ENCODE measurements at regions not wholly inside any gene's neighbourhood (a gene's known extent, or its start where the extent isn't known, plus 50 kb on each side); places are given as distances from the start of the nearest gene placed in this dataset.

DNA sequence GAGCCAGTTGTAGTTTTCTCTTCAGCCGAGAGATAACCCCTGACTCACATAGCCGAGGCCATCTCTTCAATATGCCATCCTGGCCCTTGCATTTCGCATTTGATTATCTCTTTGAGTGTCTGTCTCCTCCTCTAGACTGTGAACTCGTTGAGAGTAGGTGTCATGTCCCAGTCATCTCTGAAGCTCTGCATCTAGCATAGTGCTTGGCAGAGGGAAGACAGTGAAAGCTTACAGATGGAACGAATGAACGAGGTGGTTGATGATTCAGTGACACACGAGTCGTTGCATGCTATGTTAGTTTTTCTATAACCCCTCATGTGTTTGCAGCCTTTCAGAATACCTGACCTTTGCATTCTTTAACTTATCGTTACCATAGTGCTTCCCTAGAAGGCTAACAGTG, 59.9 kb upstream of the CYRIA start:
- Histone ChIP-seq H4K20me1 (ENCODE audit: insufficient read depth) (no peaks in the 10 kb centered on the region), H3K4me2 (no peak overlapping the region), H3K27me3 (ENCODE audit: insufficient read depth) (no peaks in the 10 kb centered on the region), H3K9ac (no peak overlapping the region), H3K9me2 (no peaks in the 10 kb centered on the region), H3K36me3 (replicated peaks in 1 of 2; ENCODE audit: control insufficient read depth in 1 of 2, insufficient read depth in 2 of 2, low read length in 1 of 2) (no peaks in the 10 kb centered on the region), H3K4me3 (ENCODE audit: low read depth in 2 of 2, low read length in 1 of 2) (no peak overlapping the region), H3K9me3 (no peaks in the 10 kb centered on the region), H3F3A (replicated peaks; ENCODE audit: insufficient read depth) (no peaks in the 10 kb centered on the region), H3K27ac (ENCODE audit: low read depth in 2 of 2, low read length in 1 of 2) (no peak overlapping the region), H2AFZ (ENCODE audit: low read depth) (no peak overlapping the region), H3K4me1 (ENCODE audit: control insufficient read depth in 1 of 2, insufficient read depth in 2 of 2, low read depth in 1 of 2, low read length in 1 of 2) (peaks cover 0 to 2% of the 10 kb centered on the region in 2 experiments; a peak in 1 of 4 replicates), H3K79me2 (ENCODE audit: insufficient read depth) (no peaks in the 10 kb centered on the region)
- DNase-seq = no peak
- TF ChIP-seq FOXM1 (IDR thresholded peaks at IDR 0.05; ENCODE audit: low read depth) = no peak
- TF ChIP-seq TAF1 (IDR thresholded peaks at IDR 0.05; ENCODE audit: borderline replicate concordance, low read depth, low read length) = no peak
- TF ChIP-seq, protein P1, sequence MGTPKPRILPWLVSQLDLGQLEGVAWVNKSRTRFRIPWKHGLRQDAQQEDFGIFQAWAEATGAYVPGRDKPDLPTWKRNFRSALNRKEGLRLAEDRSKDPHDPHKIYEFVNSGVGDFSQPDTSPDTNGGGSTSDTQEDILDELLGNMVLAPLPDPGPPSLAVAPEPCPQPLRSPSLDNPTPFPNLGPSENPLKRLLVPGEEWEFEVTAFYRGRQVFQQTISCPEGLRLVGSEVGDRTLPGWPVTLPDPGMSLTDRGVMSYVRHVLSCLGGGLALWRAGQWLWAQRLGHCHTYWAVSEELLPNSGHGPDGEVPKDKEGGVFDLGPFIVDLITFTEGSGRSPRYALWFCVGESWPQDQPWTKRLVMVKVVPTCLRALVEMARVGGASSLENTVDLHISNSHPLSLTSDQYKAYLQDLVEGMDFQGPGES (IDR thresholded peaks at IDR 0.05; ENCODE audit: low read depth, low read length) = no peak
- 19% methylated on average over 9 of the region's 9 CpGs for WGBS (ENCODE audit: low lambda C conversion rate)
- CTCF ChIA-PET = interaction anchor here (1.1 to 2.2 kb wide), 4 partner anchors 31 to 112 kb away, joined by 3 to 11 read pairs (median 4); no protein-coding TSS in a partner anchor
- POLR2A ChIA-PET = no interaction called here

DNA sequence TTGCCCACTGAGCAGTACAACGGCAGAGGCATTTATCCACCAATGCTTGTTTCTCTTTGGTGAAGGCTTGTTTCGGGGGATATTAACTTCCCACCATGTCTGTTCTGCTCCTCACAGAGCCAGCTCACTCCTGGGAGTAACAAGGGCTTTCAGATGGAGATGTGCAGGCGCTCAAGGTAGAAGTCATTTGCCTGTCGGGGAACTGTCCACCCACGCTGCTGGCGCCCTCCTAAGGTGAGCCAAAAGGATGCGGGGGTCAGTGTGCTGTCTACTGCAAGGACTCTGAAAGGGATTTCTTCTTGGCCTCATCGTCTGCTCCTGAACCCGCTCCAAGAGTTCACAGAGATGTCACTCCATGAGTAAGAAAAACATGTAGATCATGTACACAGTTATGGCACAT, 57.0 kb upstream of the CYRIA start:
- ChIA-PET POLR2A (no interaction called here), CTCF (interaction anchor here (1.0 to 2.1 kb wide), 2 partner anchors 9 to 34 kb away, joined by 3 to 5 read pairs; no protein-coding TSS in a partner anchor)
- H3K9me3 ChIP-seq = no peaks in the 10 kb centered on the region

DNA sequence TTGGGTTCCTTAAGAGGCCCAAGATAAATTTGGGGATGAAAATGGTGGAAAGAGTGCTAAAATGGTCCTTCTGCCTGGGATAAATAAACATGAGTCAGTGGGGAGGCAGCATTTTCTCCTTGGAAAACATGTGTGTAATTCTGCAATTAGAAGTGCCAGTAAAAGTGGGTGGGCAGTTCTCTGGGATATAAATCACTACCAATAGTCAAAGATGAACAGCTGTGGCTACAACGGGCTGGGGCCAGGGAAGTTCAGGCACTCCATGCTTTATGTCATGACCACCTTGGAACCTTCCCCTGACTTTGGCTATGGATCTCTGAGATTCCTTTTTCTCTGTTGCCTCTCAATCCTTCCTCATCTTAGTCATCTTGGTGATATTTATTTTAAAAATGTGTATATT, 56.5 kb upstream of the CYRIA start:
- TF ChIP-seq NFIC (IDR thresholded peaks at IDR 0.05; ENCODE audit: borderline replicate concordance) (no peak), SIN3A (IDR thresholded peaks at IDR 0.05; ENCODE audit: borderline replicate concordance, low read depth, low read length) (no peak), RCOR1 (IDR thresholded peaks at IDR 0.05; ENCODE audit: low read length) (no peak), RXRA (IDR thresholded peaks at IDR 0.05; ENCODE audit: borderline replicate concordance, low read depth) (no peak), CHD2 (IDR thresholded peaks at IDR 0.05; ENCODE audit: low read length, partially characterized antibody) (no peak), MEF2A (IDR thresholded peaks at IDR 0.05; ENCODE audit: borderline replicate concordance, low read depth) (no peak), FOXM1 (IDR thresholded peaks at IDR 0.05; ENCODE audit: low read depth) (no peak), GABPA (IDR thresholded peaks at IDR 0.05; ENCODE audit: low read depth) (no peak), TAF1 (IDR thresholded peaks at IDR 0.05; ENCODE audit: borderline replicate concordance, low read depth, low read length) (no peak), EP300 (IDR thresholded peaks at IDR 0.05; ENCODE audit: borderline replicate concordance in 1 of 2, low read depth in 1 of 2, low read length in 1 of 2) (no peak)
- TF ChIP-seq, protein P1 (IDR thresholded peaks at IDR 0.05; ENCODE audit: low read depth, low read length) = no peak
- TF ChIP-seq, protein P2, sequence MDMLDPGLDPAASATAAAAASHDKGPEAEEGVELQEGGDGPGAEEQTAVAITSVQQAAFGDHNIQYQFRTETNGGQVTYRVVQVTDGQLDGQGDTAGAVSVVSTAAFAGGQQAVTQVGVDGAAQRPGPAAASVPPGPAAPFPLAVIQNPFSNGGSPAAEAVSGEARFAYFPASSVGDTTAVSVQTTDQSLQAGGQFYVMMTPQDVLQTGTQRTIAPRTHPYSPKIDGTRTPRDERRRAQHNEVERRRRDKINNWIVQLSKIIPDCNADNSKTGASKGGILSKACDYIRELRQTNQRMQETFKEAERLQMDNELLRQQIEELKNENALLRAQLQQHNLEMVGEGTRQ (IDR thresholded peaks at IDR 0.05; ENCODE audit: borderline replicate concordance, low read depth, low read length) = no peak
- TF ChIP-seq, protein P3, sequence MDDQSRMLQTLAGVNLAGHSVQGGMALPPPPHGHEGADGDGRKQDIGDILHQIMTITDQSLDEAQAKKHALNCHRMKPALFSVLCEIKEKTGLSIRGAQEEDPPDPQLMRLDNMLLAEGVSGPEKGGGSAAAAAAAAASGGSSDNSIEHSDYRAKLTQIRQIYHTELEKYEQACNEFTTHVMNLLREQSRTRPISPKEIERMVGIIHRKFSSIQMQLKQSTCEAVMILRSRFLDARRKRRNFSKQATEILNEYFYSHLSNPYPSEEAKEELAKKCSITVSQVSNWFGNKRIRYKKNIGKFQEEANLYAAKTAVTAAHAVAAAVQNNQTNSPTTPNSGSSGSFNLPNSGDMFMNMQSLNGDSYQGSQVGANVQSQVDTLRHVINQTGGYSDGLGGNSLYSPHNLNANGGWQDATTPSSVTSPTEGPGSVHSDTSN (IDR thresholded peaks at IDR 0.05) = no peak
- TF ChIP-seq, protein P4, sequence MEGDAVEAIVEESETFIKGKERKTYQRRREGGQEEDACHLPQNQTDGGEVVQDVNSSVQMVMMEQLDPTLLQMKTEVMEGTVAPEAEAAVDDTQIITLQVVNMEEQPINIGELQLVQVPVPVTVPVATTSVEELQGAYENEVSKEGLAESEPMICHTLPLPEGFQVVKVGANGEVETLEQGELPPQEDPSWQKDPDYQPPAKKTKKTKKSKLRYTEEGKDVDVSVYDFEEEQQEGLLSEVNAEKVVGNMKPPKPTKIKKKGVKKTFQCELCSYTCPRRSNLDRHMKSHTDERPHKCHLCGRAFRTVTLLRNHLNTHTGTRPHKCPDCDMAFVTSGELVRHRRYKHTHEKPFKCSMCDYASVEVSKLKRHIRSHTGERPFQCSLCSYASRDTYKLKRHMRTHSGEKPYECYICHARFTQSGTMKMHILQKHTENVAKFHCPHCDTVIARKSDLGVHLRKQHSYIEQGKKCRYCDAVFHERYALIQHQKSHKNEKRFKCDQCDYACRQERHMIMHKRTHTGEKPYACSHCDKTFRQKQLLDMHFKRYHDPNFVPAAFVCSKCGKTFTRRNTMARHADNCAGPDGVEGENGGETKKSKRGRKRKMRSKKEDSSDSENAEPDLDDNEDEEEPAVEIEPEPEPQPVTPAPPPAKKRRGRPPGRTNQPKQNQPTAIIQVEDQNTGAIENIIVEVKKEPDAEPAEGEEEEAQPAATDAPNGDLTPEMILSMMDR (IDR thresholded peaks at IDR 0.05) = no peak
- Histone ChIP-seq H4K20me1 (ENCODE audit: insufficient read depth) (no peaks in the 10 kb centered on the region), H3K4me1 (ENCODE audit: control insufficient read depth in 1 of 2, insufficient read depth in 2 of 2, low read depth in 1 of 2, low read length in 1 of 2) (peaks cover 0 to 7% of the 10 kb centered on the region in 2 experiments; a peak in 1 of 4 replicates), H3K9ac (no peak overlapping the region), H3K27me3 (ENCODE audit: insufficient read depth) (no peaks in the 10 kb centered on the region), H3K4me2 (no peak overlapping the region), H3K9me3 (no peaks in the 10 kb centered on the region), H2AFZ (ENCODE audit: low read depth) (no peak overlapping the region), H3K36me3 (replicated peaks in 1 of 2; ENCODE audit: control insufficient read depth in 1 of 2, insufficient read depth in 2 of 2, low read length in 1 of 2) (no peaks in the 10 kb centered on the region), H3K4me3 (ENCODE audit: low read depth in 2 of 2, low read length in 1 of 2) (no peak overlapping the region), H3K27ac (ENCODE audit: low read depth in 2 of 2, low read length in 1 of 2) (no peak overlapping the region), H3F3A (replicated peaks; ENCODE audit: insufficient read depth) (no peaks in the 10 kb centered on the region), H3K9me2 (no peaks in the 10 kb centered on the region), H3K79me2 (ENCODE audit: insufficient read depth) (no peaks in the 10 kb centered on the region)
- no peak for DNase-seq
- CTCF ChIA-PET = interaction anchor here (1.0 to 2.1 kb wide), 2 partner anchors 10 to 35 kb away, joined by 3 to 5 read pairs; no protein-coding TSS in a partner anchor
- WGBS (ENCODE audit: low lambda C conversion rate) = 40% methylated on average over 1 of the region's 1 CpG
- POLR2A ChIA-PET = no interaction called here

More for the DNA sequence above, 57.0 kb upstream of the CYRIA start:
- no peaks in the 10 kb centered on the region for H3F3A ChIP-seq (replicated peaks; ENCODE audit: insufficient read depth)
- no peak overlapping the region for H2AFZ ChIP-seq (ENCODE audit: low read depth)
- H3K79me2 ChIP-seq (ENCODE audit: insufficient read depth) = no peaks in the 10 kb centered on the region
- no peaks in the 10 kb centered on the region for H3K9me2 ChIP-seq
- no peak for TF ChIP-seq RCOR1 (IDR thresholded peaks at IDR 0.05; ENCODE audit: low read length)
- no peak for TF ChIP-seq EZH2phosphoT487 (IDR thresholded peaks at IDR 0.05; ENCODE audit: borderline replicate concordance, low read depth)
- no peak for TF ChIP-seq TCF12 (IDR thresholded peaks at IDR 0.05)
- H3K4me2 ChIP-seq = no peak overlapping the region
- H3K27me3 ChIP-seq (ENCODE audit: insufficient read depth) = no peaks in the 10 kb centered on the region
- no peak overlapping the region for H3K4me3 ChIP-seq (ENCODE audit: low read depth in 2 of 2, low read length in 1 of 2)
- no peak overlapping the region for H3K27ac ChIP-seq (ENCODE audit: low read depth in 2 of 2, low read length in 1 of 2)
- H4K20me1 ChIP-seq (ENCODE audit: insufficient read depth) = no peaks in the 10 kb centered on the region
- H3K36me3 ChIP-seq (replicated peaks in 1 of 2; ENCODE audit: control insufficient read depth in 1 of 2, insufficient read depth in 2 of 2, low read length in 1 of 2) = no peaks in the 10 kb centered on the region
- 32% methylated on average over 9 of the region's 9 CpGs for WGBS (ENCODE audit: low lambda C conversion rate)
- peaks cover 0 to 7% of the 10 kb centered on the region in 2 experiments; a peak in 1 of 4 replicates for H3K4me1 ChIP-seq (ENCODE audit: control insufficient read depth in 1 of 2, insufficient read depth in 2 of 2, low read depth in 1 of 2, low read length in 1 of 2)
- DNase-seq = no peak
- no peak overlapping the region for H3K9ac ChIP-seq
